ENCODE measurements at regions not wholly inside any gene's neighbourhood (a gene's known extent, or its start where the extent isn't known, plus 50 kb on each side); places are given as distances from the start of the nearest gene placed in this dataset.

- 80 to 88% methylated on average over 2 of the region's 2 CpGs for WGBS, 2 donors
- DNase-seq = no peak
- no peak for TF ChIP-seq CTCF (IDR thresholded peaks at IDR 0.05)
- no peak for TF ChIP-seq POLR2A (IDR thresholded peaks at IDR 0.05)
- no peaks in the 10 kb centered on the region for H3K4me1 ChIP-seq
- H3K4me3 ChIP-seq = no peak overlapping the region
- no peak overlapping the region for H3K27ac ChIP-seq
- no peaks in the 10 kb centered on the region for H3K36me3 ChIP-seq (ENCODE audit: low read depth, missing control alignments)
- intact Hi-C loops (cut with DNase I; ENCODE audit: low total_unique reads) = no loop called here
- no peaks in the 10 kb centered on the region for H3K9me3 ChIP-seq
- H3K27me3 ChIP-seq = no peaks in the 10 kb centered on the region
Observed at GRCh38 chr17:34451313-34451712, 88.3 kb upstream of the CCL1 start.

GRCh38 chr17:34447406-34447805 is 84.4 kb upstream of the CCL1 start:
- no peak overlapping the region for H3K4me3 ChIP-seq
- H3K27ac ChIP-seq = no peak overlapping the region
- TF ChIP-seq POLR2A (IDR thresholded peaks at IDR 0.05) (no peak), CTCF (IDR thresholded peaks at IDR 0.05) (no peak)
- no peaks in the 10 kb centered on the region for H3K4me1 ChIP-seq
- 56 to 76% methylated on average over 3 of the region's 3 CpGs for WGBS, 2 donors
- intact Hi-C loops (cut with DNase I; ENCODE audit: low total_unique reads) = no loop called here
- DNase-seq = no peak
- no peaks in the 10 kb centered on the region for H3K27me3 ChIP-seq
- H3K9me3 ChIP-seq = no peaks in the 10 kb centered on the region
- H3K36me3 ChIP-seq (ENCODE audit: low read depth, missing control alignments) = no peaks in the 10 kb centered on the region

- Histone ChIP-seq H3K4me3 (no peak overlapping the region), H3K27ac (no peak overlapping the region), H3K27me3 (no peaks in the 10 kb centered on the region), H3K9me3 (no peaks in the 10 kb centered on the region), H3K4me1 (no peaks in the 10 kb centered on the region), H3K36me3 (ENCODE audit: low read depth, missing control alignments) (no peaks in the 10 kb centered on the region)
- no peak for TF ChIP-seq POLR2A (IDR thresholded peaks at IDR 0.05)
- no peak for TF ChIP-seq CTCF (IDR thresholded peaks at IDR 0.05)
- intact Hi-C loops (cut with DNase I; ENCODE audit: low total_unique reads) = no loop called here
- 84 to 85% methylated on average over 3 to 9 of the region's 9 CpGs for WGBS, 2 donors
- no peak for DNase-seq
Observed at GRCh38 chr17:34445101-34445500, 82.1 kb upstream of the CCL1 start.

GRCh38 chr17:34443619-34444469 is 80.8 kb upstream of the CCL1 start:
- Histone ChIP-seq H3K27me3 (no peaks in the 10 kb centered on the region), H3K27ac (no peak overlapping the region), H3K36me3 (ENCODE audit: low read depth, missing control alignments) (no peaks in the 10 kb centered on the region), H3K4me3 (no peak overlapping the region), H3K4me1 (no peaks in the 10 kb centered on the region), H3K9me3 (no peaks in the 10 kb centered on the region)
- intact Hi-C loops (cut with DNase I; ENCODE audit: low total_unique reads) = no loop called here
- TF ChIP-seq POLR2A (IDR thresholded peaks at IDR 0.05) (no peak), CTCF (IDR thresholded peaks at IDR 0.05) (no peak)
- DNase-seq = peak; percentile 55
- WGBS, 2 donors = 59 to 71% methylated on average over 12 of the region's 12 CpGs
